IPS-11a (cell line): ENCODE measurements at regions not wholly inside any gene's neighbourhood (a gene's known extent, or its start where the extent isn't known, plus 50 kb on each side); places are given as distances from the start of the nearest gene placed in this dataset.

Experiments used
- H3K4me3 ChIP-seq: one replicate; pipeline ENCODE4 v1.5.1; 2013; ENCODE audit warnings: low read depth, low read length, control low read depth

DNA sequence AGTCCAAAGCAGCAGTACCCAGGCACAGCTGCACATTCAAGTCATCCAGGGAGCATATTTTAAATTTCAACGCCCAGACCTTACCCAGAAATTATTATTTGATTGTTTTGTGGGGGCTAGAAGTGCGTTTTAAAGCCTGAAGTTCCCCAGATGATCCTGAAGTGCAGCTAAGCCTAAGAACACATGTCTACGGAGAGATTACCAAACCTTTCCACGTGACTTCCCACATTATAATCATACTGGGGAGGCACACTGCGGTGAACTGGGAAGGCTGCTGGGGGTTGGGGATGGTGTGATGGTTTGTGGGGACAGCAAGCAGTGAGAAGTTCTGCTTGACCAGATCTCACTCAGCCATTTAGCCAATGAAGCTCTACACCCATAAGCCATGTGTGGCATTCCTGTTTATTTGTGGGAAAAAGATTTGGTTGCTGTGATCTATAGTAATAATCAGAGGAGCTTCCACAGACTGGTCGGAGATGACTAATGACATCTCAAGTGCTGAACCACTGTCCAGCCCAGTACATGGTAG is 93.4 kb upstream of the CDH6 start:
- H3K4me3 ChIP-seq = no peak overlapping the region

DNA sequence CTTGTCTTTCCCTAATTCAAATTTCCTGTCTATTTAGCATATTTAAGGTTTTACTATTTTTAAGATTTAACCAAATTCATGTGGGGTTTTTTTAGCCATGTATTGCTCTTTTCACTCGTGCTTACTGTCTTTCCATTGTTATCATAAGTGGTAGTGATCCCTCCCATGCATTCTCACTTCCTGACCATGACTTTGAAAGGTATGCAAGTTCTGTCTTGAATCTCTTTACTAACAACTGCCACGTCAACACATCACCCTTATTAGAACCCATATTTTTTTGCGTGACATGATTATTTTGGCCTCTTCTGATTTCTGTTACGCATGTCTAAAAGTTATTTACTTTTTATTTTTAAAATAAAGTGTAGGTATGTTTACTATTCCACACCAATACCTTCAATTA is 94.7 kb upstream of the CDH6 start:
- H3K4me3 ChIP-seq = no peak overlapping the region

DNA sequence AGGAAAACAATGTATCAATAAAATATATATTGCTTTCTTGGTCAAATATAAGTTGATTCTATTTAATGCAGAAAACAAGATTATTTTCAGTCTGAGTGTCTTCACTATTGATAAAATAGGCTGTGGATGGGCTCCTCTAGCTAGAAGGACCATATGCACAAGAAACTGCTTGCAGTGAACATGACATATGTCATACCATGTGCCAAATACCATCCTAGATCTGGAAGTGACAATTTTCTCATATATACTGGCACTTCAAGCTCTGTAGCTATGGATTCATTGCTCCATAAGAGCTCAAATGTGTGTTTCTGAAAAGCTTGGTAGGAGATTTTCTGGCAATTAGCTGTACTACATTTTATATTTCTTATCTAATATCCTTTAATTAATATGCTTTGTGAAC is 95.6 kb upstream of the CDH6 start:
- H3K4me3 ChIP-seq = no peak overlapping the region

DNA sequence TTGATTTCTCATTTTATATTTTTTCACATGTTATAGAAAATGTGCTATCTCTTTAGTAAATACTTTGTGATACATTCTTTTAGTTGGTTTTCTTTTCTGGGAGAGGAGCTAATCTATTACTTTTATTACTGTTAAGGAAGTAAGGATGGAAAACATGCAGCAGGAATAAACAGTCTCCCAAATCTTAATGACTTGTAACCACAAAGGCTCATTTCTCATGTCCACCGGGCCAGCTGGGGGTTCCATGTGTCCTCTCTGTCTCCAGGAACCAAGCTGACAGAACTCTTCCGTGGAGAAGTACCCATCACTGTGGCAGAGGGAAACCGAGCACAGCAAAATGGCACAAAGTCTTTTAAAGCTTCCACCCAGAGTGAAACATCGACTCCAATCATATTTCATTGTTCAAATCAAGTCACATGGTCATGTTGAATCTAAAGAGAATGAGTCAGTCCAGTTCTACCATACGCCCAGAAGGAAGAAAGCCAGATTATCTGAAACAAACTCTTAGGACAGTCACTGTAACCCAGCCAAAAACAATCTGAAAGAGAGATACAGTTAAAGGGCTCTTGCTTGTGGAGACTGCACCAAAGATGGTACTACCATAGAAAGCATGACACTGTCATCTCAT is 97.1 kb upstream of the CDH6 start:
- no peak overlapping the region for H3K4me3 ChIP-seq

DNA sequence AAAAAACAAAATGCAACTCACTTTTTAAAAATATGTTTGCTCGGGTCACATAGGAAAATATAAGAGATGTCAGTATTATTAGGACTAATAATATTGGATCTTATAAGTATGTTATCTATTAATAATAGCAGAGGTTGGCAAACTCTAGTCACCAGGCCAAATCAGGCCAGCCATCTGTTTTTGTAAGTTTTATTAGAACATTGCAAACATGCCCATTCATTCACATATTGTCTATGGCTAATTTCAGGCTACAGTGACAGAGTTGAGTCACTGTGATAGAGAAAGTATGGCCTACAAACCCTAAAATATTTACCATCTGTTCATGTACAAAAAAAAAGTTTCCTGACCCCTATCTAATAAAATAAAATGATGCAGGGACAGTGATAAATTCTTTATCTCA is 97.7 kb upstream of the CDH6 start:
- no peak overlapping the region for H3K4me3 ChIP-seq

DNA sequence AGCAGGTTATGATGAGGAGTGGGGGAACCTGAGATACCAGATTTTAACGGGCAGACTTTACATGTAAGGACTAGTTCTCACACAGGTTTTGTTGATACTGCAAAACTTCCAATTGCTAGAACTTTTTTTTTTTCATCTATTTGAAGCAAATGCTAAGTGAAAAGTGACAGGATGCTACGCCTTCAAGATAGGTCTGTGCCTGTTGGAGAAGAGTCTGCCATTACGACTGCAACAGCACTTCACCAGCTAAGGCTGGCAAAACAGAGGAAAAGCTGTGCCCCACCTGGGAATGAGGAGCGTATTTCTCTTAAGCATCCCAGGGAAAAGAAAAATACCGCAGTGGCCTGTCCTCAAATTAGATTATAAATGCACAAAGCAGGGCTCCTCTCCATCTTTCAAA is 102.0 kb upstream of the CDH6 start:
- no peak overlapping the region for H3K4me3 ChIP-seq

DNA sequence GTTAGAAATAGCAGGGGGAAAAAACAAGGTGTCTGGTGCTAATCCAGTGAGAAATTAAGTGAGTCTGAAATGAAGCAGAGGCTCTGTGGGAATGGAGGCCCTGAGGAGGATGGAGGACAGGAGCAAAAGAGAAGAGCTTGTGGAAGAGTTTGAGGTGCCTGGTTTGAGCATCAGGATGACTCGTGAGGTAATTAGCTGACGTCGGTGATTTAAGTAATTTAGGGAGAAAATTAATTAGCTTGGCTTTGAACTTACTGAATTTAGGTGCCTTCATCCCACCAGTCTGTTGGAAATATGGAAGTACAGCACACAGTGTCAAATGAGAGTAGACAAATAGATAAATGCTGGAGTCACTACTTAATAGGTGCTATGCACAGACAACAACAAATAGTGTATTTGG is 103.0 kb upstream of the CDH6 start:
- H3K4me3 ChIP-seq = no peak overlapping the region

DNA sequence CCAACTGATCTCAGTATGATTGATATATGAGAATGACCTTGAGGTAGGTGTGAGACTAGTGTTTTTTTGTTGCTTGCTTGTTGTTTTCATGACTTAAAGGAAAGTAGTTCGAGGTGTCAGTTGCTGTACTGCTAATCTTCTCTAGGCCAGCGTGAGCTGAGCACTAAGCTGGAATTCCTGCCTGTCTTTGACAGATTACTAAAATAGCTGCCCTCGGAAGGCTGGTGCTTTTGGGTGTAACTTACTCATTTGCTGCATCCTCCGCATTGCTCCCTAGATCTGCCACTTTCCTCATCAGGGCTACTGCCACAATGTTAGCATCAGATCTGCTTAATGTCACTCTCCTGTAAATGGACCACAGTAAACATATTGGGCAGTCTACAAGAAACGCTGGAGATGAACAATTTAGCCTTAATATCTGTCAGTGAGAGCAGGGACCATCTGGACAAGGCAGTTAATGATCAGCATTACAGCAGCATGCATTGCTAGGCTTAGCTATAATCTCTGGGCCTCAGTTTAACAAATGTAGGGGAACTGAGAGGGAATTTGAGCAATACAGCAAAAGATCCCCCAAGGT is 106.6 kb upstream of the CDH6 start:
- no peak overlapping the region for H3K4me3 ChIP-seq

DNA sequence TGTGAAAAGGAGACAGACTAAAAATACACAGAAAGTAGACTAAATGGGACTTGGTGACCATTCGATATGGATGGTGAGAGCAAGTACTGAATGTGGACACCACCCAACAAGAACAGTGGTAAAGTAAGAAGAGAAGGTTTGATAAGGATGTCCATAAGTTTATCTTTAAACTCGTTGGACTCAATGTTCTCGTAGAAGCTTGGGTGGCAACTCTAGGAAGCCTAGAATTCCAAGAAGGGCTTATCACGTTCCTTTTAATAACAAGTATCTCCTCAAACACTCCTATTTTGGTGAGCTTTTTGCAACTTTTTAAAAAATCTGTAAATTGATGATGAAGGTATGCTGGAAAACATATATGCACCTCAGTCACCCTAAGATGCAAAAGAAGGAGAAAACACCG is 108.6 kb upstream of the CDH6 start:
- H3K4me3 ChIP-seq = no peak overlapping the region

DNA sequence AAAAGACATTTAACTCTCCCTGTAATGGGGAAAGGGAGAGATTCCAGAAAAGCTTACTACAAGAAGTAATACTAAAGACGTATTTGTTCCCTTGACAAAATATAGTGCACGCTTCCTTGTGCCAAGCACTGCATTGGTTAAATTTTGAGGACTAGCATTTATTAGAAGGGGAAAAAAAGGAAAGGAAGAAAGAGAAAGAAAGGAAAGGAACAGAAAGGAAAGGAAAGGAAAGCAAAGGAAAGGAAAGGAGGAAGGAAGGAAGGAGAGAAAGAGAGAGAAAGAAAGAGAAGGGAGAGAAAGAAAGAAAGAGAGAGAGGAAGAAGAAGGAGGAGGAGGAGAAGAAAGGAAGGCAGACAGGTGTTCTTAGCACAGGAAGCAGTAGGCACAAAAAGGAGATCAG is 110.1 kb upstream of the CDH6 start:
- no peak overlapping the region for H3K4me3 ChIP-seq

DNA sequence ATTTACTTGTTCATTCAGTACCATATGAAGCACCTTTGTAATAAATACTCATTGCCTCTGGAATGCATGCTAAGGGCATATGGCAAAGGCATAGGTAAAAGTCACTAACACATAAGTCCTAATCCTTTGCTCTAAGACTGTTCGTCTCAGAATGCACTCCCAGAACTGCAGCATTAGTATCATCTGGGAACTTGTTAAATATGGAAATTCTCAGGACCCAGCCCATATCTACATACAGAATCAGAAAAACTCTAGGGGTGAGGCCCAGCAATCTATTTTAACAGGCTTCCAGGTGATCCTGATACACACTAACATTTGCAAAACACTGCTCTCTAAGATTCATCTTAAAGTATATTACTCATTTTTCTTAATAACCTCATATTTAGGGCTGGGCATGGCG is 113.8 kb upstream of the CDH6 start:
- H3K4me3 ChIP-seq = no peak overlapping the region

DNA sequence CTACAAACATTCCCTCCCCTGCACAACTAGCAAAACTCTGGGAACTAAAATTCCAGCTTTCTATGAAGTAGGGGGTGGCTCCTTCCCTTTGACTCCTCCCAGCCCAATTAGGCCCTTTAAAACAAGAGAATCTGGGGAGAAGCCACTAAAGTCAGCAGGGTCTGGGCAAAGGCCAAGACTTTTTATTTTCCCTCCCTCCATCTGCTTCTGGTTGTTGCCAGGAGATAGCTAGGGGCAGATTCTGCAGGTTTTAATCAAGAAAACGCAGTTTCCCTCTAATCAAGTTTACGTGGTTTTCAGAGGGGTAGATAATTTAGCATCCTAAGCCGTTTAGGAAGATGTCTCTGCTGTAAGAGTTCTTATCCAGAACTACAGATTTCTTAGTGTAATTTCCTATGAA is 114.5 kb upstream of the CDH6 start:
- no peak overlapping the region for H3K4me3 ChIP-seq

DNA sequence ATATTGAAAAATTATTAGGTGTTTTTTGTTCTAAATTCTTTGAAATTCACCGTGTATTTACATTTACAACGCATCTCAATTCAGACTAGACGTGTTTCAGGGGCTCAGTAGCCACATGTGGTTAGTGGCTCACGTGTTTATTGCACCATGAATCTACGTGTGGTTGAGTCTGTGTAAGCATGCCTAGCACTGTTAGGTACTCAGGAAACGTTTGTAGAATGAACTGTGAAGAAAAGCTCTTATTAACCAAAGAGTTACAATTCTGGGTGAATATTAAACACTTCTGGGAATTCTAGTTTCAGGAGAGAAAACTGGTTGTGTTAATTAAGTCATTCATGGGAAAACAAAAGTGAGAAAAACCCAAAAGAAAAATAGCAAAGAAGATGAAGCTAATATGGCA is 117.5 kb upstream of the CDH6 start:
- H3K4me3 ChIP-seq = no peak overlapping the region

DNA sequence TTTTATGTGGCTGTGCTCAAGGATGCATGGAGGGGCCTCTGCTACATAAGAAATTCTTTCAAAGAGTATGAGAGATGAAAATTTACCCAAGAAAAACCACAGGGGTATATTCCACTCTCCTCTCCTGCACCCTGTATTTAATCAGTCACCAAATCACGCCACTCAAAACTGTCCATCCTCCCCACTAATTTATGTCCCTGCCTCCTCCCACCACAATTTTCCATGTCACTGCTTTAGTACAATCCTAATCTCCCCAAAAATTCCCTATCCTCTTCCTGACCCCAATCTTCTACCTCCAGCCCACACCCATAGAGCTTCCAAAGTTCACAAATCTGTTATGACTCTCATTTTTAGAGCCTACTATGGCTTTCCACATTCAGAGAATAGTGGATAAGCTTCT is 125.2 kb upstream of the CDH6 start:
- no peak overlapping the region for H3K4me3 ChIP-seq

DNA sequence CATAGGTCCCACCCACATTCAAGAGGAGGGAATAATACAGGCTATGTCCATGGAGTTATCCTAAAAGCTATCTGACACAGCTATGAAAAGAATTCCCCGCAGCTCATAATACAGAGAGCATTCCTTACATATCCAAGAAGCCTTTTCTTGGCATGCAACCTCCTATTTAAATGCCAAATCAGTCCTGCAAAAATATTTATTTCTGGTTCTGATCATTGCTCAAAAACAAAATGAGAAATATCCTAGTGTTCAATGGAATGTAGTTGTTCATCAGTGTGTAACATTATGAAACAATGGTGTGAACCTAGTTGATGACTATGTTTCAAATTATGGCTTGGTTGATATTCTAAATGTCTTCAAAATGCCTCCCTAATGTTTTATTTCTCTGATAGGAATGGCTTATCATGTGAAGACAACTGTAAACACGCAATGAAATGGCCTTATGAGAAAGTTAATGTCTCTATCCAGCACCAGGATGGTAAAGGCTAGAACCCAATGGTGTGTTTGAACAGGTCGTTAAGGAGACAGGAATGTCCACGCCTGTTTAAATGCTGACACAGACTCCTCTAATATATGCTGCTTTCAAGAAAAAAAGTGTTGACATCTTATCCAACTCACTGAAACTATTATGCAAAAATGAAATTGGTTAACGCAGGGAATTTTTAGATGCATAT is 126.7 kb upstream of the CDH6 start:
- no peak overlapping the region for H3K4me3 ChIP-seq

DNA sequence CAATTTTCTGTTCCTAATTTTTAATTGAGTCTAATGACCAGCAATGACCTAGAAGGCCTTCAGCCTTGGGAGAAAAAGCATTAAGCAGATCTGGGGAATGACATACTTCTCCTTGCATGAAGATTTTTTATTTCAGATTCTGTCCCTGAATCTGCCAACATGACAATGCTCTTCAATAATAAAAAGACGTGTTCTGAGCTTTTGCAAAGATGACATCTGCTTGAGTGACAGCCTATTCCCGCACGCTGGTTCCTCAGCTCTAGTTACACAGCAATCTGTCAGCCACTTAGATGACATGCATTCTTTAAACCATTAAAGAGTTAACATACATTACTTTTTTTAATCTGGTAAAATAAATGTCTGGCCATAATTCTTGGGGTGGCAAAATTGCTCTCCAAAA is 129.3 kb upstream of the CDH6 start:
- H3K4me3 ChIP-seq = no peak overlapping the region

DNA sequence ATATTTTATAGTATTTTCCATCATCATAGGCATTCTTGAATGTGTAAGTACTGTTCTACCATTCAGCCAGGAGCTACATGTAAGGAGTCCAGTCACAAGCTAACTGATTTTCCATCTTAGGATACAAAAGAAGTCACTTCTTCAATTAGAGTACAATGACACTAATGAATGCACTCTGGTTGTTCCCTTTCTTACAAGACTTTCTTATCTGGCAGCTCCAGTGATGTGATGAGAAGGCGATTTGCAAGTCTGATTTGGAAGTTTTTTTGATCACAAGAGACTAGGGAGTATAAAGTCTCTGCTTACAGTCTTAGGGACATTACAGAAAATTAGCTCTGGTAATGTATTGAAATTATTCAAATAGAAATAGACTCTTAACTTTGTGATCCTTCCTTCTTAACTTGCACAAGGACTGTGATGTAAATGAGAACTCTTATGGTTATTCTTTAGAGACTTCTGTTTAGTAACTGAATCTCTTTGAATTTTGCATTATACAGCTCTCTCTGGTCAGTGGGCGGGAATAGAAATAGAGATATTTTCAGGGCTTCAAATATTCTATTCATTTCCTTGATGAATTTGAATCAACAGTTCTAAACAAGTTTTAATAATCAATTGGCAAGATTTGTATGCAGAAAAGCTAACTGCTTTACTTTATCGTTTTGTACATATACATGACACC is 130.4 kb upstream of the CDH6 start:
- no peak overlapping the region for H3K4me3 ChIP-seq

DNA sequence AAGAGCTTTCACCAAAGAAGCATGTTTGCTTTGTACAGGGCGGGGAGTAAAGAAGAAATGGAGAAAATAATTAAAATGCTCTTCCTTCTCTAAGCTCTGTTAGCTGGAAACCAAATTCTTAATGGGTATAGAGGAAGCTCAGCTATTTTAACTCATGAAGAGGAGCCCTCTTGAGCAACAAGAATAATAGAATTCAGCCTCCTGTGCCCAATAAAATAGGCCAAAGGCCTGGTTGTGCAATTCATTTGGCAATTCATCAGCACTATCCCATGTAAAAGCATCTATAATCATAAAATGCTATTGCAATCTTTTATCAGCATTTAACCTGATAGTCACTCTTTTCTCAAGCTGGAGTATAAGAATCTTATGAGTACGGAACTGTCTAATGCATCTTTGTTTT is 133.6 kb upstream of the CDH6 start:
- H3K4me3 ChIP-seq = no peak overlapping the region

DNA sequence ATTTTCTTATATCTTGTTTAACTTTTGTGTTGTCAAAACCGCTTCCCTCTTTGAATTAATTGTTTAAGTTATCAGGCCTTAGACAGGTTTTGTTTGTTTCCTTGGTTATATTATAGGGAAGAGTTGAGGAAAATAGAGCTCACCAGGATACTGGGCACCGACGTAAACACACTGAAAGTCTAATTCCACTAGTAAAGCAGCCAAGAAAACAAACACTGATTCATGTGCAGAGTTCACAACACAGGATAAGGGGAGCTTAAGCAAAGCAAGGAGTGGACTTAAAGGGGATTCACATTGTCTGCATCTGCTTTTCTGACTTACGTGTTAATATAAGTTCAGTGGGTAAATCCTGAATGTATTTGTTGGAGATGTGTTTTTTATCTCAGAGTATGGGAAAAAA is 139.0 kb upstream of the CDH6 start:
- H3K4me3 ChIP-seq = no peak overlapping the region

DNA sequence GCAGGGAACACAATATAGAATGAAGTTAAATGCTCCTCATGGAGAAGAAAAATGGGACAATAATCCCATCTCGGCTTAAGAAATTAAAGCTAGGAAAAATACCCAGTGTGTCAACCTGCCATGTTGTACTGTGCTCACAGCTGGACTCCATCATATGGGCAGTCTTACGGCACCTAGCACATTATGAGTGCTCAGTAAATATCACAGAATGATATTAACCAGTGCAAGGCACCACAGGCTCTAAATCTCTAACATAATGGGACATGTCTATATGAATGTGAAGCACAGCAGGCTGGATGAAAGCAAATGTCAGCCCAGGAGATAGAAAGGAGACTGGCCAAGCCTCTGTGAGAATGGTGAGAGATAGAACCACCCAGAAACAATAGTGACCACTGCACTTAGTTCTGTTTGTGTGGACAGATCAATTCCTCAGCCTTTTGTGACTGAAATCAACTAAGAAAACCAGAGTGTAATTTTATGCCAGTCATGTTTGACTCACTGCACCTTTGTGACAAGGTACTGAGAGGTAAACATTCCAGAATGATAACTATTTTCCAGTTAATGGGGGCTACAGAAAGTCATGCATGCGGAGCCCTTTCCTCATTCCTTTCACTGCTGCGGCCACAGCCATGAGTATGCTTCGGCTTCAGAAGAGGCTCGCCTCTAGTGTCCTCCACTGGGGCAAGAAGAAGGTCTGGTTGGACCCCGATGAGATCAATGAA is 140.4 kb upstream of the CDH6 start:
- no peak overlapping the region for H3K4me3 ChIP-seq

DNA sequence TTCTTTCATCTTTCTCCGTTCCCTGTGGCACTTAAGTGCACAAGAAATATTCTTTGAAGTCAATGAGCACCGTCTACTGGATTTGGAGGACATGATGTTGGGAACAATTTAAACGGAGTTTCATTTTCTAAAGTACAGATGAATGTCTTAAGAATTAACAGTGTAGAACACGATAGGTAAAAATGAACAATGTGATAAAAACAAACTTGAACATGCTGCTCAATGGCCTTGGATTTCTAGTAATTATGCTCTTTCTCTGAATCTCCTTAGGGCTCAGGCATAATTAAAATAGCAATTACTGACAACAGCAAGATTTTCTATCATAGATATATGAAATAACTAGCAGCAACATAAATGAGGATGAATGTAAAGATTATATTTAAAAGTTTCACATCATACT is 142.2 kb upstream of the CDH6 start:
- no peak overlapping the region for H3K4me3 ChIP-seq
